ENCODE measurements at regions not wholly inside any gene's neighbourhood (a gene's known extent, or its start where the extent isn't known, plus 50 kb on each side); places are given as distances from the start of the nearest gene placed in this dataset.

- H3K9me1 ChIP-seq (replicated peaks; ENCODE audit: control insufficient read depth, extremely low read depth, insufficient read depth, low read length): no peaks in the 10 kb centered on the region
- ChIA-PET POLR2A (no interaction called here), CTCF (no interaction called here)
- H3K79me2 ChIP-seq (ENCODE audit: control insufficient read depth, insufficient read depth, low read length): no peaks in the 10 kb centered on the region
- no peak overlapping the region for H2AFZ ChIP-seq (ENCODE audit: low read depth, low read length)
- peaks cover 64% of the 10 kb centered on the region for H3K9me3 ChIP-seq (replicated peaks; ENCODE audit: control insufficient read depth, insufficient read depth, low read length)
- no peak for DNase-seq (ENCODE audit: low read depth, low spot score)
- H3K4me2 ChIP-seq (ENCODE audit: insufficient read depth, low read length): no peak overlapping the region
- no peaks in the 10 kb centered on the region for H3K27me3 ChIP-seq (ENCODE audit: control insufficient read depth in 2 of 2, insufficient read depth in 2 of 2, low read length in 2 of 2)
- intact Hi-C loops (cut with micrococcal nuclease): no loop called here
- no peak overlapping the region for H3K27ac ChIP-seq (ENCODE audit: insufficient read depth, low read depth, low read length)
- H3K4me1 ChIP-seq (ENCODE audit: control insufficient read depth, extremely low read depth, insufficient read depth, low read length): no peaks in the 10 kb centered on the region
- BruUV-seq (replicated peaks): no TSS peak
- dilution Hi-C loops (cut with MboI; ENCODE audit: extremely low pct_ligation_motif_present, low sequenced_read_pairs): no loop called here
- H4K20me1 ChIP-seq (replicated peaks; ENCODE audit: control insufficient read depth, extremely low read depth, insufficient read depth, low read length): no peaks in the 10 kb centered on the region
- no peak for FAIRE-seq
- H3K36me3 ChIP-seq (ENCODE audit: control insufficient read depth in 2 of 2, extremely low read depth in 1 of 2, insufficient read depth in 2 of 2, low read length in 2 of 2): peaks cover 7 to 72% of the 10 kb centered on the region in 2 experiments
- H3K9ac ChIP-seq (replicated peaks; ENCODE audit: extremely low read depth, insufficient read depth, low read length): no peak overlapping the region
- TF ChIP-seq GATA2 (IDR thresholded peaks at IDR 0.05; ENCODE audit: insufficient read depth, insufficient read length, low read depth, low read length): no peak
- no peak for TF ChIP-seq MAX (IDR thresholded peaks at IDR 0.05; ENCODE audit: insufficient read depth, insufficient read length)
- TF ChIP-seq MYC (IDR thresholded peaks at IDR 0.05; ENCODE audit: low read depth, low read length): no peak
- no peak for TF ChIP-seq FOS (IDR thresholded peaks at IDR 0.05; ENCODE audit: borderline replicate concordance, insufficient read depth, low read length)
- TF ChIP-seq EZH2 (IDR thresholded peaks at IDR 0.05; ENCODE audit: borderline replicate concordance, low read depth, low read length, severe bottlenecking): no peak
- TF ChIP-seq JUN (IDR thresholded peaks at IDR 0.05; ENCODE audit: borderline replicate concordance, insufficient read depth, insufficient read length, low read depth): no peak
- no peak for TF ChIP-seq POLR2A (IDR thresholded peaks at IDR 0.05; ENCODE audit: low read depth, low read length)
- TF ChIP-seq POLR2AphosphoS5 (IDR thresholded peaks at IDR 0.05; ENCODE audit: insufficient read depth, low read depth, low read length): no peak
- no peak for TF ChIP-seq CTCF (IDR thresholded peaks at IDR 0.05; ENCODE audit: extremely low read depth in 1 of 2, insufficient read depth in 1 of 2, low read depth in 1 of 2, low read length in 2 of 2)
- no peak overlapping the region for H3K4me3 ChIP-seq (replicated peaks in 1 of 3; ENCODE audit: insufficient read depth in 1 of 3, low read depth in 1 of 3, low read length in 3 of 3)
Observed at GRCh38 chr15:25055356-25056068, 100.7 kb downstream of the SNRPN start.
